Chondrocyte (in vitro differentiated cells): ENCODE measurements at regions not wholly inside any gene's neighbourhood (a gene's known extent, or its start where the extent isn't known, plus 50 kb on each side); places are given as distances from the start of the nearest gene placed in this dataset.
"Not testable (repeated sequence)": the region's sequence is repeated elsewhere in the genome, so short reads cannot be mapped to it uniquely, and the experiment has no call there.

Experiments
- DNase-seq: peaks from one replicate; pipeline ENCODE4 v3.0.0; 2021; ENCODE audit warnings: mixed read lengths, low spot score
- H3K27ac Mint-ChIP-seq: one replicate; pipeline ENCODE4 v1.8.0; 2021; ENCODE audit warnings: mild to moderate bottlenecking, moderate library complexity, mixed read lengths; ENCODE audit not compliant: unreplicated experiment
- H3K27me3 Mint-ChIP-seq: 2 replicates; pipeline ENCODE4 v1.8.0; 2021; ENCODE audit warnings: low read depth, mixed read lengths
- H3K36me3 Mint-ChIP-seq: 2 replicates; pipeline ENCODE4 v1.8.0; 2021; ENCODE audit warnings: low read depth, mixed read lengths
- H3K4me1 Mint-ChIP-seq: 2 replicates; pipeline ENCODE4 v1.8.0; 2021; ENCODE audit warnings: low read depth, mild to moderate bottlenecking, mixed read lengths
- H3K4me3 Mint-ChIP-seq: one replicate; pipeline ENCODE4 v1.8.0; 2021; ENCODE audit warnings: mild to moderate bottlenecking, moderate library complexity, mixed read lengths; ENCODE audit not compliant: unreplicated experiment
- H3K9me3 Mint-ChIP-seq: 2 replicates; pipeline ENCODE4 v1.8.0; 2021; ENCODE audit warnings: low read depth, mixed read lengths
- CTCF ChIP-seq: fragments of 200-600 bp; sonication (generic); IDR thresholded peaks from 2 replicates; pipeline ENCODE4 v1.5.0; 2021; ENCODE audit warnings: antibody characterized with exemption, mild to moderate bottlenecking, moderate library complexity

DNA sequence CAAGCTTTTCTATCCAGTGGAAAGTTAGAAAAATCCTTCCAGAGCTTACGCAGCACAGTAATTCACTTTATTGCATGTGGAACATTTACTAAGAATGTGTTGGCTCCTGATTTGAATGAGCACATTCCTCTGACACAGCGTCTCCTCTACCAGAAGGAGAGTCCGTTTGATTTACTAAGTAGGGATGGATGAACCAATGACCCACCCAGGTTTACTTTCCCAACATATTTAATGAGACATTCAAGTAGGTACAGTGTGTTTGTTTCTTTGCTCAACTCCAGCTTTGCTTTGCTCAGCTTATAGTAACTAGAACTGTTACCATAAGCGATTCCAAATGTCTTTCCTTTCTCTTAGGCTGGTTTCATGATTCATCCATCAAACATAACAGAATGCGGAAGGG, 161.7 kb downstream of the SMARCA1 start:
- Mint-ChIP-seq H3K27ac (no peak overlapping the region), H3K4me3 (no peak overlapping the region), H3K36me3 (peaks cover 10% of the 10 kb centered on the region), H3K9me3 (peaks cover 14% of the 10 kb centered on the region), H3K4me1 (no peaks in the 10 kb centered on the region), H3K27me3 (no peaks in the 10 kb centered on the region)
- no peak for TF ChIP-seq CTCF
- DNase-seq = no peak

- no peaks in the 10 kb centered on the region for H3K27me3 Mint-ChIP-seq
- peaks cover 8% of the 10 kb centered on the region for H3K36me3 Mint-ChIP-seq
- no peaks in the 10 kb centered on the region for H3K4me1 Mint-ChIP-seq
- H3K27ac Mint-ChIP-seq = no peak overlapping the region
- TF ChIP-seq CTCF = peak; percentile 78
- no peak for DNase-seq
- peaks cover 16% of the 10 kb centered on the region for H3K9me3 Mint-ChIP-seq
- no peak overlapping the region for H3K4me3 Mint-ChIP-seq
Observed at GRCh38 chrX:129360175-129360574, 163.1 kb downstream of the SMARCA1 start.

DNA sequence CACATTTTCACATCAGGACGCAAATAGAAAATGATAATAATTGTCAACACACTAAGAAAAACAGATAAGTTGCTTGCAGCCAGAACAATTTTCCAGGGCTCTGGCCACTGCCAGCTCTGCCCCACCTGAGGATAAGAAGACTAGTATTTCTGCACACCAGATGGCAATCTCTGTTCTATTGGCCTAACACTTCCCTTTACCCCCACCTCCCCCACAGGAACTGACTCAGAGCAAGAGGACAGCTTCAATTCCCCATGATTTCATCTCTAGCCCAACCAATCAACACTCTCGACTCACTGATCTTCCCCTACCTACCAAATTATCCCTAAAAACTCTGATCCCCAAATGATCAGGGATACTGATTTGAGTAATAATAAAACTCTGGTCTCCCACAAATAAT, 164.0 kb downstream of the SMARCA1 start:
- Mint-ChIP-seq H3K4me1 (no peaks in the 10 kb centered on the region), H3K9me3 (peaks cover 20% of the 10 kb centered on the region), H3K36me3 (peaks cover 9% of the 10 kb centered on the region), H3K27ac (no peak overlapping the region), H3K4me3 (no peak overlapping the region), H3K27me3 (no peaks in the 10 kb centered on the region)
- no peak for DNase-seq
- TF ChIP-seq CTCF = no peak

DNA sequence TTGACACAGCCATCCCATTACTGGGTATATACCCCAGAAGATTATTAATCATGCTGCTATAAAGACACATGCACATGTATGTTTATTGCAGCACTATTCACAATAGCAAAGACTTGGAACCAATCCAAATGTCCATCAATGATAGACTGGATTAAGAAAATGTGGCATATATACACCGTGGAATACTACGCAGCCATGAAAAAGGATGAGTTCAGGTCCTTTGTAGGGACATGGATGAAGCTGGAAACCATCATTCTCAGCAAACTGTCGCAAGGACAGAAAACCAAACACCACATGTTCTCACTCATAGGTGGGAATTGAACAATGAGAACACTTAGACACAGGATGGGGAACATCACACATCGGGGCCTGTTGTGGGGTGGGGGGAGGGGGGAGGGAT, 165.9 kb downstream of the SMARCA1 start:
- not testable (repeated sequence) for H3K27ac Mint-ChIP-seq, H3K4me1 Mint-ChIP-seq, DNase-seq, H3K27me3 Mint-ChIP-seq, H3K4me3 Mint-ChIP-seq
- Mint-ChIP-seq H3K36me3 (peaks cover 12% of the 10 kb centered on the region), H3K9me3 (peaks cover 24% of the 10 kb centered on the region)

GRCh38 chrX:129347291-129347690, 176.0 kb downstream of the SMARCA1 start:
- Mint-ChIP-seq H3K9me3 (peaks cover 43% of the 10 kb centered on the region), H3K4me3 (no peak overlapping the region), H3K4me1 (no peaks in the 10 kb centered on the region), H3K27ac (no peak overlapping the region), H3K27me3 (no peaks in the 10 kb centered on the region), H3K36me3 (peaks cover 20% of the 10 kb centered on the region)
- no peak for DNase-seq
- TF ChIP-seq CTCF = no peak

DNA sequence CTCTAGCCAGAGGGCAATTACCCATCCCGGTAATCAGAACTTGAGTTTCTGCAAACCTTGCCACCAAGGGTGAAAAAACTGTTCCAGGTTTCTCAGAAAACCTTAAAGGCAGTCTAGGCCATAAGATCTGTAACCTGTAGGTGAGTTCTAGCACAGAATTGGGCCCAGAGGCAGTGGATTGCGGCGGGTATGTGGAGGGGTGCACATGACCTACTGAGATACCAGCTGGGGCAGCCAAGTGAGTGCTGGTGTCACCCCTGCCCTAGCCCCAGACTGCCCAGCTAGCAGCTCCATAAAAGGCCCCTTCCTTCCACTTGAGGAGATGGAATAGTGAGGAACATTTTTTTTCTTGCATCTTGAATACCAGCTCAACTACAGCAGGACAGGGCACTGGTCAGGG, 176.7 kb downstream of the SMARCA1 start:
- H3K36me3 Mint-ChIP-seq = peaks cover 20% of the 10 kb centered on the region
- H3K9me3 Mint-ChIP-seq = peaks cover 42% of the 10 kb centered on the region
- no peak for TF ChIP-seq CTCF
- peak; percentile 68 for DNase-seq
- no peak overlapping the region for H3K4me3 Mint-ChIP-seq
- H3K27me3 Mint-ChIP-seq = no peaks in the 10 kb centered on the region
- H3K27ac Mint-ChIP-seq = no peak overlapping the region
- no peaks in the 10 kb centered on the region for H3K4me1 Mint-ChIP-seq

DNA sequence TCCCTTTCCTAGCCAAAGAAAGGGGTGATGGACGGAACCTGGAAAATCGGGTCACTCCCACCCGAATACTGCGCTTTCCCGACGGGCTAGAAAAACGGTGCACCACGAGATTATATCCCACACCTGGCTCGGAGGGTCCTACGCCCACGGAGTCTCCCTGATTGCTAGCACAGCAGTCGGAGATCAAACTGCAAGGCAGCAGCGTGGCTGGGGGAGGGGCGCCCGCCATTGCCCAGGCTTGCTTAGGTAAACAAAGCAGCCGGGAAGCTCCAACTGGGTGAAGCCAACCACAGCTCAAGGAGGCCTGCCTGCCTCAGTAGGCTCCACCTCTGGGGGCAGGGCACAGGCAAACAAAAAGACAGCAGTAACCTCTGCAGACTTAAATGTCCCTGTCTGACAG, 186.0 kb downstream of the SMARCA1 start:
- H3K27me3 Mint-ChIP-seq, H3K27ac Mint-ChIP-seq, H3K36me3 Mint-ChIP-seq: not testable (repeated sequence)
- H3K4me3 Mint-ChIP-seq = peak overlapping the region; percentile 76
- peaks cover 11% of the 10 kb centered on the region for H3K4me1 Mint-ChIP-seq
- DNase-seq = peak; percentile 42
- peaks cover 24% of the 10 kb centered on the region for H3K9me3 Mint-ChIP-seq
